HG02642 (cell line): ENCODE measurements at regions not wholly inside any gene's neighbourhood (a gene's known extent, or its start where the extent isn't known, plus 50 kb on each side); places are given as distances from the start of the nearest gene placed in this dataset.

Experiments
- ATAC-seq: cut with Tn5 transposase; IDR thresholded peaks from one replicate; pipeline ENCODE4 v1.9.1; 2021; ENCODE audit warnings: mild to moderate bottlenecking; ENCODE audit not compliant: unreplicated experiment, poor library complexity

DNA sequence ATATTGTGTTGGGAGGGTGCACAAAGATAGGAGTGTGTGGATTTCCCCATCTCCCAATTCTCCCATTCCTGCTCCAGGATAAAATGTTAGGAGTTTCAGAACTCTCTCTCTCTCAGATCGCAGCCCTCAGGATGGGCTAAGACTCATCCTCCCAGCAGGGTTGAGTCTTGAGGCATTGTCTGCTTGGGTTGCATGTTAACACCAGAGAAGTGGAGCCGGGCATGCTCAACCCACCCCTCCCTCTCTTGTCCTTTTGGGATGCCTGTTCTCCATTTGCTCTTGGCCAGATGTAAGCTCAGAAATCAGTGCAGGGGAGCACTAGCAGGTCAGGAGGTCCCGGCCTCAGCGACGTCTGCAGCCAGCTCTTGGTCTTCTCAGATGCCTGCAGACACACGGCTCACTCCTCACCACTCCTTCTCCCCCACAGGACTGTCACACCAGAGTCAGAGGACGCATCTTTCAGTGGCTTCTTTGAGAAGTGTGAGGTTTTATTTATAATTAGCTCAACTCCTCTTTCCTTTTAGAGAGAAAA is 1456.5 kb downstream of the TBC1D22A start:
- no peak for ATAC-seq

DNA sequence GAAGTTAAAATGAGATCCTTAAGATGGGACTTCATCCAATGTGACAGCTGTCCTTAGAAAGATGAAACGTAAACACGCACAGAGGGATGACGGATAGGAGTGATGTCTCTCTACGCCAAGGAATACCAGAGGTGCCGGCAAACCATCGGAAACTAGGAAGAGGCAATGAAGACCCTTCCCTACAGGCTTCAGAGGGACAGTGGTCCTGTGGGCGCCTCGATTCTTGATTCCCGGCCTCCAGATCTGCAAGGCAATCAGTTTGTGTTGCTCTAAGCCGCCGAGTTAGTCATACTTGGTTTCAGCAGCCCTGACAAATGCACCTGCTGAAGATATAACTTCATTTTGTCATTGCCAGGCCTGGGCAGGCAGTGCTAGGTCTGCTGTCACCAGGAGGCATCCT is 1455.1 kb downstream of the TBC1D22A start:
- ATAC-seq: no peak

DNA sequence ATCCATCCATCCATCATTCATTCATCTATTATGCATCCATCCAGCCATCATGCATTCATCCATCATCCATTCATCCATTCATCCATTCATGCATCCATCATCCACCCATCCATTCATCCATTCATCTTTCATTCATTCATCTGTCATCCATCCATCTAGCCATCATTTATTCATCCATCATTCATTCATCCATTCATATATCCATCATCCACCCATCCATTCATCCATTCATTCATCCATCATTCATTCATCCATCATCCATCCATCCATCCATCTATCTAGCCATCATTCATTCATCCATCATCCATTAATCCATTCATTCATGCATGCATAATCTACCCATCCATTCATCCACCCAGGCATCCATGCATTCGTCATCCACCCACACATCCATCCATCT is 1450.3 kb downstream of the TBC1D22A start:
- no peak for ATAC-seq

DNA sequence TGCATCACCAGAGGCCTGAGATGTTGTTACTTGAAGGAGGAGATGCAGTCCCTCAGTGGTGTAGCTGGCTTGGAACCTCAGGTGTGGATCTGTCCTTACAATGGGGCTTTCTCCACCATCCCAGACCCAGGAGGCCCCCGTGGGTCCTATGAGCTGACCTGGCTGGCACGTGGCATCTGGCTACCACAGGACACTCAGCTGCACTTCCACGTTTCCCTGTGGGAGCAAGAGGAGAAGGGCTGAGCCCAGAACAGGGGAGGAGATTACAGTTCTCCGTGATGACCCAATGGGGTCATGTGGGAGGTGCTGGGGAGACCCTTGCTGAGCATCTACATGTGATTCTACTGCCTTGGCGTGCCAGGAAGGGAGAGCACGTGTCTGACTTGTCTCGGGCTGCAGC is 1448.4 kb downstream of the TBC1D22A start:
- ATAC-seq: no peak

DNA sequence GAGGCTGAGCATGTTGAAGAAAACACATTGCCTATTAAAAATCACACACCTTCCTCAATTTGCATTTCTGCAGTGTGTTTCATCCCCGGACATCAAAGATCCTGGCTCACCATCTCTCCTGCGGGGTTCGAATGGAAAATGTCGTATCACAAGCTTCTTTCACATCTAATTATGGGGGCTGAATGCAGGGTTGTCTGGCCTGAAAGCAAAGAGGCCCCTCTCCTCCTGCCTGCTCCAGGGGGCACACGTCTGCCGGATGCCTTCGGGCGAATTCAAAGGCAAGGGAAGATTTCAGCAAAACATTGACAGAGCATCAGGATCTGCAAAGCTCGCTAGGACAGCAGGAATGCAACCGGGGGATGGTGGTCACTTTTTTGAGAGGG is 1447.7 kb downstream of the TBC1D22A start:
- no peak for ATAC-seq

DNA sequence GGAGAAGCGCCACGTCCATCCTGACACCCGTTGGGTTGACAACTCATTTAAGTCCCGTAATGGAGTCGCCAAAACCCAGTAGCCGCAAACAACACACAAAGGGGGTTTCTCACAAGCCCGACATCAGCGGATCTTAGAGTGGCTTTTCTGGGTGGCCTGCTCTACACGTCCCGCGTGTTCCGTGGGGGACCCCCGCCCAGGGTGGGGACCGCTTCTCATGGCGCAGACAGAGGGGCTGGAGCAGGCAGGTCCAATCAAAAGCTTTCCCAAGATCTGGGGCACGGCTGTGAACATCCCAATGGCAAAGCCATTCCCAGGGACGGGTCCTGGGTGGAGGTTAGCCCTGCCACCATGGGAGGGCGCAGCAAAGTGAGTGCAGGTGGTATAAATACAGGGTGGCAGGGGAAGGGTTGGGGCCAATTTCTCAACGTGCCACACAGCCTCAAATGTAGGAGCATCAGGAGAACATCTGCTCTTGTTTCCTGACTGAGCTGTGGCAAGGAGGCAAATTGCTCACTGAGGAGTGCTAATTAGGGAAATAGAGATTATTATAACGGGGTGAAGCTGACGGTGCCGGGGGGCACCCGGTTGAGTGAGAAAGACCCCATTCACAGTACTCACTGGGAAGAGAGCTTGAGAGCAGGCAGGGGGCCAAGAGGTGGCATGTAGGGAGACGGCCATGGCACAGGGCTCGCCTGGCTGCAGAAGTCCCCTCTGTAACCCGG is 1447.2 kb downstream of the TBC1D22A start:
- no peak for ATAC-seq

DNA sequence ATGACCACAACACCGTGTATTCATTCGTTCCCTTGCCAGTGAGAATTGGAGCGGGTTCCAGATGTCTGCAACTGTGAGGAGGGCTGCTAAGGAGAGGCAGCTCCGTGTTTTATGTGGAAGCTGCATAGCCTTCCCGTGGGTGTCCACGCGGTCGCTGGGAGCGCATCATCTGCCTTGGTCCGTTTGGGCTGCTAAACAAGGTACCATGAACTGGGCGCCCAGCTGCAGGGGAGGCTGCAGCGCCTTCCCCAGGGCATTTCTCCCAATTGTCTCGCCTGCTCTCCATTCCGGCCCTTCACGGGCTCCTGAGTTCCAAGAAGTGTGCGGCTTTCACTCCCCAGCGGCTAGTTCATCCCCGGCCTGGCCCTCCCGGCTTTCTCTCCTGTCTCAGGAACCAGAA is 1446.4 kb downstream of the TBC1D22A start:
- ATAC-seq: no peak

DNA sequence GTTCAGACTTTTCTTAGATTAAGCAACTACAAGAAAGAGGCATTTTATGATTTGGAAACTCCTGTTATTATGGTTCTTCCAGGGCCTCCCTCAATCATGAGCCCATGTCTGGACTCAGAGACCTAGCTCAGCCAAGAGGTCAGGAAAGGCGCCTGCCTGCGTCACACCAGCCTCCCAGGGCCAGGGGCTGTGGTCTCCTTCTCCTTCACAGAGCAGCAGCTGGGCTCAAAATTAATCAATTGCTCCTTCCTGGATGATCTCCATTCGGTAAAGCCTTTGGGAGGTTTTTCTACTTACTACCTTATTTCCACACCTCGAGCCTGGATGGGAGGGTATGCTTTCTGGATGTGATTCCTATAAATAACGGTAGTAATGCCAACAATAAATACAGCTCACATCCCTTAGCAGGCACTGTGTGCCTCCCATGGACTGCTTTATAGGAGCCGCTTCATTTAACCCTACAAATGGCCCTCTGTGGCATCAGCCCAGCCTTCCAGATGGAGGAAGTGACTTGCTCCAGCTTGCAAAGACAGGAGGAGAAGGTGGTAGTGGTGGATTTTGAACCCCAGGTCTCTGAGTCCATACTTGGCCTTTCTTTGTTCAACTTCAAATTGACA is 1445.6 kb downstream of the TBC1D22A start:
- ATAC-seq: no peak

DNA sequence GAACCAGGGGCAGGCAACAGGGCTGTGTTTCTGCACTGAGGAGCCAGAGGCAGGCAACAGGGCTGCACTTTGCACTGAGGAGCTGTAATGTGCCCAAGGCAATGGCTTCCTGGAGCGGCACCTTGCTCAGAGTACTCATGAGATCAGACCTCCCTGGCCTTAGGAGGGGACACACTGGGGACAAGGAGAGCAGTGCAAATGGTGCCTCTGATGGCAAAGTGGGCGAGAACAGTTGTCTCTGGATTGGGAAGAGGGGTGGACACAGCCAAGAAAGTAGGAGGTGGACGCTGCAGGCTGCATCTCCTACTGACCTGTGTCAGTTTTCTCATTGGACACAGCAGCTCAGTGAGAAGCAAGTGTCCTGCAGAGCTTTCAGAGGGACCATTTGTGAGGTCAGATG is 1443.3 kb downstream of the TBC1D22A start:
- ATAC-seq: no peak

DNA sequence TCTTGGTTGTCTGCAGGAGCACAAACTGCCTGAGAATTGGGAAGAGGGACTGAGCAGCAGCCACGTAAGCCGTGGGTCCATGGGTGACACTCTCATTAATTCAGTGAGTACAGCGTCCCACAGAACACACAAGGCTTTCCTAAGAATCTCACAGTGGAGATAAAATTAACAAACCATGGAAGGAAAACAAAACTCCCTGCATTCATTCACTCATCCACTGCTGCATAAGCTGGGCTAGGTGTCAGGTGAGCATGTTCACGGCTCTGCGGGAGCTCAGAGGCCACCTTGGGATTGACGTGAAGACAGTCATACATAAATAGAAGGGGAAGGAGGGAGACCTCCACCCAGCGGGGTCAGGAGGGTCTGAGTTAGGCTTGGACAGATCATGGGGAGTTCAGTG is 1442.7 kb downstream of the TBC1D22A start:
- ATAC-seq: no peak

DNA sequence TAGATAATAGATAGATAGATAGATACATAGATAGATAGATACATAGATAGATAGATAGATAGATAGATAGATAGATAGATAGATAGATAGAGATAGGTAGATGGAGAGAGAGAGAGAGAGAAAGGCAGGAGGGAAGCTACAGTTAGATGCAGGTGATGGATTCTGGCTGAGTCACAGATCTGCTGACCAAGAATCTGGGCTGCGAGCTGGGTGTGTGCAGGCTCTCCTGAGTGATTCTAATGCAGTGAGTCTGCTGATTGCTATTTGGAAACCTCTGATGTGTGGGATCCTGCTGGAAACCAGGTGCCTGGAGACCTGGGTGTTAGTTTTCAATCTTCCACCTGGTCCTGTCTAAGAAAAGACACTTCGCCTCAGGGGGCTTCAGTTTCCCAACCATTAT is 1441.8 kb downstream of the TBC1D22A start:
- ATAC-seq: no peak

DNA sequence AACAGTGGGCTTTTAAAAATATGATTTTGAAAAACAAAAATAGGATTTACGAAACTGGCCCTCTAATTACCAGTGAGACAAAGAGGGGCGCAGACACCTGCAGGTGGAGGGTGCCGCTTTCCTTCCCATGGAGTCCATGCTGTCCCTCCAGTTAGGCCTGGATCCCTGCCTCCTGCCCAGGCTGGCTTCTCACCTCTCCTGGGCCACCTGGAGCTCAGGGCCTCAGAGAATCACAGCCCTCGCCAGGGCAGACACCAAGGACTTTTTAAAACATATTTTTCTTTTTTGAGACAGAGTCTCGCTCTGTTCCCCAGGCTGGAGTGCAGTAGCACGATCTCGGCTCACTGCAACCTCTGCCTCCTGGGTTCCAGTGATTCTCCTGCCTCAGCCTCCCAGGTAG is 1437.2 kb downstream of the TBC1D22A start:
- ATAC-seq: no peak

DNA sequence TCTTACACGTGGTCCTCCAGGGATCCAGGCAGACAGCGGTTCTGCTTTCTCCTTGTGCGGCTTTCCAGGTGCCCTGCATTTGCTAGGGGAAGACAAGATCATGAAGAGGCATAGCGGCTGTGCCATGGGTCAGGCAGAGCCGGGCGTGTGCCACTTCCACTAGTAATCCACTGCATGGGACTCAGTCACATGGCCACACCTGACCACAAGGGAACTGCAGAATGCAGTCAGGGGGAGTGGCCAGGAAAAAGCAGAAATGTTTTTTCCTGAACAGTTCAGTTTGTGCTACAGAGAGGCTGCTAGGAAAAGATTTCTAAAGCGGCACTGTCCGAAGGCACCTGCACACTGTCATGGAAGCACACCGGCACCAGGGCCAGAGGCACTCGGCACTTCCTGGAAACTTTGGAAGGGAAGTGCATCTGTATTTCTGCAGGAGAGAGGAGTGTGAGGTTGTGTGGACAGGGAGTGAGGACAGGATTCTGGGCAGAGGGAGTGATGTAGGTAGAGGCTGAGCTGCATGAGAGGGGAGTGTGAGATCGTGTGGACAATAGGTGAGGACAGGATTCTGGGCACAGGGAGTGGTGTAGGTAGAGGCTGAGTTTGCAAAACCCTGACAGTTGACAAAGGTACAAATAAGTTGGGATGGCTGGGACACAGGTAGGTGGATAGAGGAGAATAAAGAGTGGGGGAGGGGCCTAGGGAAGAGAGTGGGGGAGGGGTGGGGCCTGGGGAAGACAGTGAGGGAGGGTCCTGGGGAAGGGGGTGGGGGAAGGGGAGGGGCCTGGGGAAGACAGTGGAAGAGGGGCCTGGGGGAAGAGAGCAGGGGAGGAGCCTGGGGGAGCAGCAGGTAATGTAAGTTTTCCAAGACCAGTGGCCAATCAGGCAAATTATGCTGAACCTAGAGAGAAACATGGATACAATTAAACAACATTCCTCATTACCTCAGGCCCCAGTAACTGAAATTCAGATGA is 1436.3 kb downstream of the TBC1D22A start:
- no peak for ATAC-seq

DNA sequence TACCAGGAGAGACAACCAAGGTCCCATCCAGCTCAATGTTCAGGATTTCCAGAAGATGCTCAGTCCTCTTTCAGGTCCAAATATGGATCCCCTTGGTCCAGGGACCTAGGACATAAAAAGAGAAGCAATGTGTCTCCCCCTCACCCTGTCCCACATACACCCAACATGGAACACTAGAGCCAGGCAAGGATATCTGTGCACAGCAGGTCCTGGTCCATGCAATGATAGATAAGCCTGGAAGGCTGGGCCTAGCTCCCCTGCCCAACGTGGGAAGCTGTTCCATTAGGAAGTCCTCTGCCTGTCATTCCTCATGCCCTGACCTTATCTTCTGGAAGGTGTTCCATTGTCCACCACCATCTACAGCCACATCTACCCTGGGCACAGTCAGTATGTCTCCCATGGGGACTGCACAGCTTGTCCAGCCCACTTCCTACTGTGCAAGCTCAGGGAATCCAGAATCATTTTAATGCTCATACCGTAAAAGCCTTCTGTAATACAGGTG is 1434.8 kb downstream of the TBC1D22A start:
- no peak for ATAC-seq

DNA sequence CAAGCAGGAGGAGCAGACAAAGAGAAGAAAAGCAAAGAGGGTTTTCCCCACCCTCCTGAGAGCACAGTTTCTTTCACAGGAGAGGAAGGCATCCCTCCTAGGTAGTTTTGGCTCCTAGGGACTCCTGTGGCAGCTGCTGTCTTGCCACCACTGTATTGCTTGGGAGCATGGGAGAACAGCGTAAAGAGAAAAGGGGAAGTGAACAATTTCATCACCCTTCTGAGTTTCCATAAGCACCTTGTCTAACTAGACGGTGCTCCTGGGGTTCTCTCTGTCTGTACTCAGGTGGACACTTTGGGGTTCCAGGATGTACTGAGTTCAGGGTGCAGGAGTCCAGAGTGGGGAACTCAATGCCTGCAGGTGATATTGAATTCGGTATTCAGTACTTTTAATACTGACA is 1430.5 kb downstream of the TBC1D22A start:
- ATAC-seq: no peak

DNA sequence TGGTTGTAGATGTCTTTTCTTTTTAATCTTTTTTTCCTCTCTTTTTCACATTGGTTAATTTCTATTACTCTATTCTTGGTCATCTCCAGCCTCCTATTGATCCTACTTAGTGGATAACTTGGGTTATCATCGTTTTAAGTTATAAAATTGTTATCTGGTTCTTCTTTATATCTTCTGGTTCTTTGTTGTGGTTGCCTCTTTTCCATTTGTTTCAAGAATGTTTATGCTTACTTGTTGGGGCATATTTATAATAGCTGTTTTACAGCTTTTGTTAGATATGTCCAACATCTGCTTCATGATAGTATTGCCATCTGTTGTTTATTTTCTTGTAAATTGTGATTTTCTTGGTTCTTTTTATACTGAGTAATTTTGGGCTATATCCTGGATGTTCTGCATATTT is 1429.6 kb downstream of the TBC1D22A start:
- no peak for ATAC-seq

DNA sequence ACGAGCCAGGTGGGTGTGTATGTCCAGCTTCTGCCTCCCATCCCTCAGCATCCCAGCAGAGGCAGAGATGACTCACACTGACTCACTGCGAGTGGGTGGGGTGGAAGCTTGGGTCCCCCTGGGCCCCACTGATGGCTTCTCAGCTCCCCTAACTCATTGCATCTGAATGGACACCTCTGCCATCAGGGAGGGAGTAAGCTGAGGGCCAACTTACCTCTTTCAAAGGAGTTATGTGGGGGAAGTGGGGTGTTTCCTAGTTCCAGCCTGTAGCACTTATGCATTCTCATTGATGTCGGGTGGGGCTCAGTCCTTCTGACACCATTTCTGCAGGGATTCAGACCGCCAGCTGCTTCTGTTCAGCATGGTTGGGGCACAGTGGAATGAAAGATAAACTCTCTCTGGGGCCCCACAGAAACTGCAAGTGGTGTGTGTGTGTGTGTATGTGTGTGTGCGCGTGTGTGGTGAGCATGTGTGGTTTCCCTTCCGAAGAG is 1425.8 kb downstream of the TBC1D22A start:
- no peak for ATAC-seq

DNA sequence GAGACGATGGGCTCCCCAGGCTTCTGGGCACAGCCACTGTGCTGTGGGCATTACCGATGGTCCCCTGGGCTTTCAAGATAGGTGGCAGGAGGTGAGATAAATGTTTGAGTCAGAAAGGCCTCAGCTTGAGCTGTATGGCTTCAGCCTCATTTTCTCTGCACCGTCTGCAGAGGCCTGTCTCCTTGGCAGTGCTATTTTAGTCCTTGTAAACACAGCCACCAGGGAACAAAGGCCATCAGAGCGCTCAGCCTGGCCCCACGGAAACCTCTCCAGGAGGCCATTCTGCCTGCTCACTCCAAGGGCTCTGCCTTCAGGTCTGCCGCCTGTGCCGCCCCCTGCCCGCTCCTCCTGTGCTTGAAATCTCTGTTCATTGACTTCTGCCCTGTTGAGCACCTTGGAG is 1424.9 kb downstream of the TBC1D22A start:
- ATAC-seq: no peak

DNA sequence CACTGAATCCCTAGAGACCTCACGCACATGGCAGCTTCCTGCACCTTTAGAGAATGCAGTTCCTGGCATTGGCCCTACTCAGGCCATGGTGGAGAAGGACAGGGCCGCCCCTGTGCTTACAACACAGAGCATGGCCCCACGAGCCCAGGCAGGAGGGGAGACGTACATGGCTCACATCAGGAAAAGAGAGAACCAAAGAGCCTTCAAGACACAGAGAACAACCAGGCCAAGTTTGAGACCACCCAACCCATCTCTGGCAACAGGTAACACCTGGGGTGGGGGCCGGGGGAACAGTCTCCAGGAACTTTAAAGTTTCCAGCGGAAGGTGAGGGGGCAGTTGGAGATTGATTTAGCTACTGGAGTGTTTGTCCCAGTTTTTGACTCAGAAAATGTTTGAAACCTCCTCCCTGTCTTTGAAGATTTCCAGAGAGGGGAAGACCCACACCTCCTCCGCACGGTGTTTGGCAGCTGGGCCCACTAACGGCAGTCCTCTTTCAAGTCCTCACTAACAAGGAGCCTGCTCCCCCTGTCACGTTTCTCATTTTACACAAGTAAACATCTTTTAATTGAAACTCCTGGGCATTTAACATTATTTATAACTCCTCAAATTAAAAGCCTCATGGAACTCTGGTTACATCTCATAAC is 1423.8 kb downstream of the TBC1D22A start:
- ATAC-seq: no peak
